DOHH2 (cell line): ENCODE measurements at regions not wholly inside any gene's neighbourhood (a gene's known extent, or its start where the extent isn't known, plus 50 kb on each side); places are given as distances from the start of the nearest gene placed in this dataset.

Experiments used
- CTCF ChIP-seq: fragments of 200-600 bp; sonication (generic); IDR thresholded peaks from one replicate; pipeline ENCODE4 v1.5.1; 2014; ENCODE audit warnings: antibody characterized with exemption, mild to moderate bottlenecking, low read depth, low read length; ENCODE audit not compliant: poor library complexity, severe bottlenecking
- EZH2phosphoT487 ChIP-seq: fragments of 200-600 bp; sonication (generic); IDR thresholded peaks from 2 replicates; pipeline ENCODE4 v1.6.1; 2017; ENCODE audit warnings: borderline replicate concordance, mild to moderate bottlenecking, antibody characterized with exemption, low read length, moderate library complexity, mixed read lengths

- no peak for TF ChIP-seq CTCF
- no peak for TF ChIP-seq EZH2phosphoT487
These were observed 207.0 kb upstream of the COL3A1 start for GRCh38 chr2:188767176-188767575.
